Natural killer cell treated with Interleukin-12 subunit alpha and Interleukin-12 subunit beta and Interleukin-15 and Interleukin-18, amount 100 ng/mL, for 72 hours (primary cell): ENCODE measurements at regions not wholly inside any gene's neighbourhood (a gene's known extent, or its start where the extent isn't known, plus 50 kb on each side); places are given as distances from the start of the nearest gene placed in this dataset.
"Not testable (repeated sequence)": the region's sequence is repeated elsewhere in the genome, so short reads cannot be mapped to it uniquely, and the experiment has no call there.

Source experiments
- ATAC-seq, 2 donors: fragments of 150-1000 bp; cut with Tn5 transposase in 1 of 2; sonication (Bioruptor Pico), chemical (Tn5 transposase) in 1 of 2; 2 replicates each; pipeline ENCODE4 v1.10.0; 2021
- DNase-seq: peaks from one replicate; pipeline ENCODE4 v3.0.0; 2022; ENCODE audit warnings: low spot score
- H3K27ac Mint-ChIP-seq, 2 donors: 1 replicate in 1 of 2; 2 replicates in 1 of 2; pipeline ENCODE4 v1.8.0; 2022; ENCODE audit warnings: mixed read lengths in 2 of 2, mild to moderate bottlenecking in 1 of 2, moderate library complexity in 1 of 2
- H3K27me3 Mint-ChIP-seq, 2 donors: 1 replicate in 1 of 2; 2 replicates in 1 of 2; pipeline ENCODE4 v1.8.0; 2022; ENCODE audit warnings: mixed read lengths in 2 of 2
- H3K36me3 Mint-ChIP-seq: one replicate; pipeline ENCODE4 v1.8.0; 2022; ENCODE audit warnings: mixed read lengths
- H3K4me1 Mint-ChIP-seq, 2 donors: 1 replicate in 1 of 2; 2 replicates in 1 of 2; pipeline ENCODE4 v1.8.0; 2022; ENCODE audit warnings: low read depth in 2 of 2, mixed read lengths in 2 of 2, mild to moderate bottlenecking in 1 of 2
- H3K4me3 Mint-ChIP-seq: one replicate; pipeline ENCODE4 v1.8.0; 2022; ENCODE audit warnings: mixed read lengths
- H3K9me3 Mint-ChIP-seq: 2 replicates; pipeline ENCODE4 v1.8.0; 2022; ENCODE audit warnings: mixed read lengths

DNA sequence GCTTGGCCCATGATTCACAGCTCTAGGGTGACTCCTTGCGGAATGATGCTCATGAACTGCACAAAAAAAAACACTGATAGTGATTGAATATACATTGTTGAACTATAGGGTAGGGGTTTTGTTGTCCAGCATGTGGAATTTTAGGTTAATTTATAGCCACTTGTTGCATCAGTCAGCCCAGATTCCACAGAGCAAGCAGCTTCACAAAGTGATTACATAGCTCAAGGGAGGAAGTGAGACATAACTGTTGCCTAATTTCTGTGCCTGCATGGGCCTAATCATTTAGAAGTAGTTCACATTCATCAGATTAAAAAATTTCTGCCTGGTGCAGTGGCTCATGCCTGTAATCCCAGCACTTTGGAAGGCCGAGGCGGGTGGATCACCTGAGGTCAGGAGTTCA lies 142.2 kb upstream of the ZNF722 start:
- Mint-ChIP-seq H3K36me3 (peaks cover 15% of the 10 kb centered on the region), H3K9me3 (peaks cover 17% of the 10 kb centered on the region)
- H3K4me3 Mint-ChIP-seq, H3K27me3 Mint-ChIP-seq, H3K4me1 Mint-ChIP-seq, H3K27ac Mint-ChIP-seq, ATAC-seq, DNase-seq: not testable (repeated sequence)

DNA sequence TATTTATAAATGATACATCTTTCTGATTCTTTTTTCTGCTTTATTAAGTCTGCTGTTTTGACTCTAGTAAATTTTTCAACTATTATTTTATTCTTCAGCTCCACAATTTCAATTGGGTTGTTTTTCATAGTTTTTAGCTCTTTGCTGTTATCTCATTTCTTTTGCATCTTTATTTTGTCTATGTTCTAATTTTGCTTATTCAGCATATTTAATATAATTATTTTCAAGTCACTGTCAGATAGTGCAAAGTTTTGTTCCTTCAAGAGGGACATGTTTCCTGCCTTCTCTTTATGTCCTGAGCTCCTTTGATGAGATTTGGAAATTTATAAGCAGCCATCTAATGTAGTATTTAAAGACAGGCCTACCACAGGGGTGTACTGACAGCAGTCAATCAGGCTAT lies 131.5 kb upstream of the ZNF722 start:
- Mint-ChIP-seq H3K36me3 (peaks cover 13% of the 10 kb centered on the region), H3K4me1 (no peaks in the 10 kb centered on the region), H3K4me3 (no peak overlapping the region), H3K27me3 (no peaks in the 10 kb centered on the region), H3K27ac (no peak overlapping the region), H3K9me3 (peaks cover 14% of the 10 kb centered on the region)
- DNase-seq (no peak), ATAC-seq (no peak)

DNA sequence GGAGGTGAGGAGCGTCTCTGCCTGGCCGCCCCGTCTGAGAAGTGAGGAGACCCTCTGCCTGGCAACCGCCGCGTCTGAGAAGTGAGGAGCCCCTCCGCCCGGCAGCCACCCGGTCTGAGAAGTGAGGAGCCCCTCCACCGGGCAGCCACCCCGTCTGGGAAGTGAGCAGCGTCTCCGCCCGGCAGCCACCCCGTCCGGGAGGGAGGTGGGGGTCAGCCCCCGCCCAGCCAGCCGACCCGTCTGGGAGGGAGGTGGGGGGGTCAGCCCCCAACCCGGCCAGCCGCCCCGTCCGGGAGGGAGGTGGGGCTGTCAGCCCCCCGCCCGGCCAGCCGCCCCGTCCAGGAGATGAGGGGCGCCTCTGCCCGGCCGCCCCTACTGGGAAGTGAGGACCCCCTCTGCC lies 124.4 kb upstream of the ZNF722 start:
- not testable (repeated sequence) for DNase-seq, H3K4me3 Mint-ChIP-seq, H3K27ac Mint-ChIP-seq, H3K4me1 Mint-ChIP-seq, H3K27me3 Mint-ChIP-seq, ATAC-seq
- Mint-ChIP-seq H3K9me3 (peaks cover 15% of the 10 kb centered on the region), H3K36me3 (peaks cover 22% of the 10 kb centered on the region)

DNA sequence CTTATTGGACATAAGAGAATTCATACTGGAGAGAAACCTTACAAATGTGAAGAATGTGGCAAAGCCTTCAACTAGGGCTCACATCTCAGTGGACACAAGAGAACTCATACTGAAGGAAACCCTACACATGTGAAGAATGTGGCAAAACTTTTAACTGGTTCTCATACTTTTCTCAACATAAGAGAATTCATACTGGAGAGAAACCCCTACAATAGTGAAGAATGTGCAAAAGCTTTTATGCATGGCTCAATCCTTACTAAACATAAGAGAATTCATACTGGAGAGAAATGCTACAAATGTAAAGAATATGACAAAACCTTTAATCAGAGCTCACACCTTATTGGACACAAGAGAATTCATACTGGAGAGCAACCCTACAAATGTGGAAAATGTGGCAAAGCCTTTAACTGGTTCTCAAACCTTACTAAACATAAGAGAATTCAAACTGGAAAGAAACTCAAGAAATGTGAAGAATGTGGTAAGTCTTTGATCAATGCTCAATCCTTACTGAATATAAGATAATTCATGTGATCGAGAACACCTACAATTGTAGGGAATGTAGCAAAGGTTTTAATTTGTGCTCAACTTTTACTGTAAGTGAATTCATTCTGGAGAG lies 121.8 kb upstream of the ZNF722 start:
- Mint-ChIP-seq H3K4me3 (no peak overlapping the region), H3K27ac (no peak overlapping the region), H3K36me3 (peaks cover 37% of the 10 kb centered on the region), H3K27me3 (no peaks in the 10 kb centered on the region), H3K9me3 (peaks cover 25% of the 10 kb centered on the region), H3K4me1 (no peaks in the 10 kb centered on the region)
- no peak for ATAC-seq
- DNase-seq: no peak

DNA sequence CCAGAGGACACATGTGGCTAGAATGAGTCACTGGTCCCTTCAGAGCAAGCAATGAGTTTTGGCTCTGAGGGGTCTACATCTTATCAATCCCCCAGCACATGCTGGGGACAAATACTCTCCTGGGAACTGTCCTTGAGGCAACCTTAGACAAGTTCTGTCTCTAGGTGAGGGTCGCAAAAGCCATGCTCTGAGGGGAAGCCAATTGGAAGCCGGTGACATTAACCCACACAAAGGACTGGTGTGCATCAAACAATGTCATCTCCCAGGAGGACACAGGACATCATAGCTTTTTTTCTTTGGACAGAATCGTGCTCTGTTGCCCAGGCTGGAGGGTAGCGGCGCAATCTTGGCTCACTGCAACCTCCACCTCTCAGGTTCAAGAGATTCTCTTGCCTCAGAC lies 111.6 kb upstream of the ZNF722 start:
- ATAC-seq (no peak), DNase-seq (no peak)
- Mint-ChIP-seq H3K4me1 (no peaks in the 10 kb centered on the region), H3K9me3 (peaks cover 7% of the 10 kb centered on the region), H3K27ac (no peak overlapping the region), H3K27me3 (no peaks in the 10 kb centered on the region), H3K36me3 (peaks cover 8% of the 10 kb centered on the region), H3K4me3 (no peak overlapping the region)

DNA sequence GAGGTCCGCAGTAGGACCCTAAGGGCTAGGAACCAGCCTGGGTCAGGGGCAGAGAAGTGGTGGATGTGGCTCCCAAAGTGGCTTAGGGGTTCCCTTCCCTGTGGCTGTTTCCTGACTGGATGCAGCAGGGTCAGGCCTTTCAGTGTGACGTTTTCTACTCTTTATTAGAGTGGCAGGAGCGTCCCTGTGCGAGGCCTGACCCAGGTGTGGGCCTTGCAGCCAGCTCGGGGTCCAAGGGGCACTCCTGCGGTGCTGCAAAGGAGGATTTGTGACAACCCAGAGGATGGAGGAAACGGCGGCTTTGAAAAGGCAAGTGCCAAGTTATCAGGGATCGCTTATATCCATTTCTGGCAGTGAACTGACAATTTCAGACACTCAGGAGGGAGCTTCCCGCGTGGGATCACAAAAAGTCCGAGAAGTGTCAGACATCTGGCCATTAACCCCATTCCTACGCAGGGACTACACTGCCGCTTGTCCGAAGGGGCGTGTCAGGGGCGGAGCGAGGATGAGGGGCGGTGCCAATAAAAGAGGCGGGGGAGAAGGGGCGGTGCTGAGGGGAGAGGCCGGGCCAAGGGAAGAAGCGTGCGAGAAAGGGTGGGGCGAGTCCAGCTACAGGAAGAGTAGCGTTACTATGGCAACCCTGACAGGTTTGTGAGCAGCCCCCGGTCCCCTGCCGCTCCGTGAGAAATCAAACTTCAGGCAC lies 98.8 kb upstream of the ZNF722 start:
- Mint-ChIP-seq H3K27ac (peak overlapping the region in 1 of 2 donors; percentile 83), H3K4me3 (no peak overlapping the region), H3K4me1 (peaks cover 0 to 5% of the 10 kb centered on the region in 2 donors), H3K9me3 (peaks cover 5% of the 10 kb centered on the region), H3K36me3 (peaks cover 12% of the 10 kb centered on the region), H3K27me3 (no peaks in the 10 kb centered on the region)
- peak in 1 of 2 donors; percentile 89 for ATAC-seq
- peak; percentile 82 for DNase-seq

DNA sequence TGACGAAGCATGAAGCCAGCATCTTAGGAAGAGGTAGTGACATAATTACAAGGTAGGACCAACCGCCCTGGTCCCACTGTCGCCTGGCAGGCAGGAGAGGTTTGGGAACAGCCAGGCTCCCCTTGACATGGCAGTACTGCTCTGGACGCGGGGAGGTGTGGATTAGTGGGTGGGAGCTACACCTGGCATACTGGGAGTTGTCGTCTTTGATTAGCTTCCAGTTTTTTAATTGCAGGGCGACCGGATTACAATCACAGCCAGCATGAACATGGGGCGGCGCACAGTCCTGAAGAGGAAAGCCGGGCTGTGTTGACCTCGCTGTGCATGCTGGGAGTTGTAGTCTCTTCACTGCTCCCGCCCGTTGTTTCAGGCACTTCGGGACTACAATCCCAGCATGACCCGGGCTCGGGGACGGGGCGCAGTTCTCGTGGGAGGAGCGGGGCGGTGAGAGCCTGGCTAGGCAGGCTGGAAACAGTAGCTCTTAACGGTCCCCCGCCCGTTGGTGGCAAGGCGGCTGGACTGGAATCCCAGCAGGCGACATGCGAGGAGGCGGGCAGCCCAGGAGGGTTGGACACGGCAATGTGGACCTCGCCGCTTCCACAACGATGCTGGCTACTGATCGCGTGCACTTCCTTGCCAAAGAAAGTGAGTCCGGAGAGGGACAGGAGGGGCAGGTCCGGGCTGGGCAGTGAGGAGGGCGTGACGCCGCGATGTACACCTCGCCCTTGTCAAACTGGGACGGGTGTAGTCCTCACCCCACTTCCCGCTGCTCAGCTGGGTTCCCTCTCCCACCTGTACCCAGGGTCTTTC lies 98.0 kb upstream of the ZNF722 start:
- Mint-ChIP-seq H3K4me3 (no peak overlapping the region), H3K9me3 (peaks cover 5% of the 10 kb centered on the region), H3K27me3 (no peaks in the 10 kb centered on the region), H3K36me3 (peaks cover 12% of the 10 kb centered on the region), H3K27ac (peak overlapping the region in 1 of 2 donors; percentile 83), H3K4me1 (peaks cover 0 to 5% of the 10 kb centered on the region in 2 donors)
- DNase-seq (peak; percentile 88), ATAC-seq (peak in 1 of 2 donors; percentile 97)

DNA sequence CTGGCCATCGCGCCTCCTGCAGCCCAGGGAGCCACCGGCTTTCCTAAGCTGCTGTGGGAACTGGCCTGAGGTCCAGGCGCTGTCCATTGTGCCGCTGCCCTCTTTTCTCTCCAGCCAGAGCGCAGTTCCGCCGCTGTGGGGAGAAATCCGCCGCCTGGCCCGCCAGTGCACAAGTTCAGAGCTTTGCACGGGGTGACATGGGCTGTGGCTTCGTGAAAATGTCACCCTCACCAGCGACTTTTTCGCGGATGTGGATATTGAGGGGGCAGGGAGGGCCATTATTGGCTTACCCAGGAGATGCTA lies 97.5 kb upstream of the ZNF722 start:
- H3K4me3 Mint-ChIP-seq, H3K27ac Mint-ChIP-seq, H3K27me3 Mint-ChIP-seq, H3K4me1 Mint-ChIP-seq, H3K9me3 Mint-ChIP-seq, DNase-seq, ATAC-seq: not testable (repeated sequence)
- peaks cover 14% of the 10 kb centered on the region for H3K36me3 Mint-ChIP-seq

DNA sequence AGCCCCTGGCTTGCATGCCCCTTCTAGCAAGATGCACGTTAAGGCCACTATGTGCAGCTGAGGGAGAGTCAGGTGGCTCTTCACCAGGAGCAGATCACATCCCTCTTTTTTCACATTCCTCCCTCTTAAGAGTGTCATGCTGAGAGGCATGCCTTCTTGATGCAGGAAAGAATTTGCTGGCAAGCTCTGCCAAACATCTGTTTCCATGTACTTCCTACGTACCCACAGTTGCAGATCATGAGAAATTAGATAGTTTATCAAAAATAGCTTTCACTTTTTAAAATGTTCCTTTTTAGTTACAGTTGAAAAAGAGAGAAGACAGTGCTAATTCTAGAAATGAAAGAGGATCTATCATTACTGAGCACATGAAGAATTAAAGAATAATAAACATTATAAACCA lies 79.7 kb upstream of the ZNF722 start:
- DNase-seq (no peak), ATAC-seq (no peak)
- Mint-ChIP-seq H3K9me3 (peaks cover 10% of the 10 kb centered on the region), H3K36me3 (peaks cover 6% of the 10 kb centered on the region), H3K27ac (no peak overlapping the region), H3K27me3 (no peaks in the 10 kb centered on the region), H3K4me3 (no peak overlapping the region), H3K4me1 (no peaks in the 10 kb centered on the region)

DNA sequence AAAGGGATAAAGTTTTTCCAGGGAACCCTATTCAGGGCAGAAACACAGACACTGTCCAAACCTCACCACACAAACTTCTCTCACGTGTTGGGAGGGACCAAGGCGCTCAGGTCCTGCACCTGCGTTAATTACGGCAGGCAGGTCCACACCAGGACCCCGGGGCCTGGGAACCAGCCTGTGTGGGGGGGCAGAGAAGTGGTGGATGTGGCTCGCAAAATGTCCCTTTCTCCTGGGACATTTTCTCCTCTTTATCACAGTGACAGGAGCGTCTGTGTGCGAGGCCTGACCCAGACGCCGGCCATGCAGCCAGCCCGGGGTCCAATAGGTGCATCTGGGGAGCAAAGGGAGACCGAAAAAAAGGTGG lies 73.4 kb upstream of the ZNF722 start:
- H3K27ac Mint-ChIP-seq: peak overlapping the region in 1 of 2 donors; percentile 92
- ATAC-seq: no peak
- DNase-seq: no peak
- no peaks in the 10 kb centered on the region for H3K27me3 Mint-ChIP-seq
- H3K36me3 Mint-ChIP-seq: peaks cover 13% of the 10 kb centered on the region
- H3K4me1 Mint-ChIP-seq: peaks cover 0 to 8% of the 10 kb centered on the region in 2 donors
- no peak overlapping the region for H3K4me3 Mint-ChIP-seq
- H3K9me3 Mint-ChIP-seq: peaks cover 15% of the 10 kb centered on the region

DNA sequence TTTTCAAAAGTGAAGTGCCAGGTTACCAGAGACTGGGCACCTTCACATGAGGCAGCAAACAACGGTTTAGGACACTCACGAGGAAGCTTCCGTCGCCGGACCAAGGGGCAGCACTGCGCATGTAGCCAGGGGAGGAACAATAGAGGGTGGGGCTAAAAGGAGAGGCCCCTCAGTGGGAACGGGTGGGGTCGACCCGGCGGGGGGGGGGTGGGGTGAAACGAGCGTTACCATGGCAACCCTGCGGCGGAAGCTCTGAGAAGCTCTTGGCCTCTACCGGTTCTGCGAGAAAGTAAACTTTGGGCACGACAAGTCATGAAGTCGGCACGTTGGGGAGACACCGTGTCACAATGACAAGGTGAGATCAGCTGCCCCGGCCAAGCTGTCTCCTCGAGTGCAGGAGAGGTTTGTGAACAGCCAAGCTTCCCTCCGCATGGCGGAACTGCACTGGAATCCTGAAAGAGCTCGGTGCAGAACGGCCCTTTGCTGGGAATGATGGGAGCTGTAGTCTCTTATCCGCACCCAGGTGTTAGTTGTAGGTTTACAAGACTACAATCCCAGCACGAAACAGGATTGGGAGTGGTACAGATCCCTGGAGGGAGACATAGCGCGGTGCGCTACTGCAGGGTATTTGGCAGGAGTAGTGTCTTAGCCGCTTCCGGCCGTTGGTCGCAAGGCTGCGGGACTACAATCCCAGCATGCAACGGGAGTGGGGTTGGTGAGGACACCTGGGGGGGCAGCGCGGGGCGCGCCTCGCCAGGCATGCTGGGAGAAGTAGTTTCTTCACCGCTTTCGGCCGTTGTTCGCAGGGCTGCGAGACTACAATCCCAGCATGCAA lies 72.8 kb upstream of the ZNF722 start:
- H3K9me3 Mint-ChIP-seq: peaks cover 15% of the 10 kb centered on the region
- DNase-seq (peak; percentile 88), ATAC-seq (peak; percentile 46 to 98)
- no peaks in the 10 kb centered on the region for H3K27me3 Mint-ChIP-seq
- peaks cover 13% of the 10 kb centered on the region for H3K36me3 Mint-ChIP-seq
- H3K4me3 Mint-ChIP-seq: no peak overlapping the region
- peak overlapping the region in 1 of 2 donors; percentile 92 for H3K27ac Mint-ChIP-seq
- H3K4me1 Mint-ChIP-seq: peaks cover 0 to 8% of the 10 kb centered on the region in 2 donors

DNA sequence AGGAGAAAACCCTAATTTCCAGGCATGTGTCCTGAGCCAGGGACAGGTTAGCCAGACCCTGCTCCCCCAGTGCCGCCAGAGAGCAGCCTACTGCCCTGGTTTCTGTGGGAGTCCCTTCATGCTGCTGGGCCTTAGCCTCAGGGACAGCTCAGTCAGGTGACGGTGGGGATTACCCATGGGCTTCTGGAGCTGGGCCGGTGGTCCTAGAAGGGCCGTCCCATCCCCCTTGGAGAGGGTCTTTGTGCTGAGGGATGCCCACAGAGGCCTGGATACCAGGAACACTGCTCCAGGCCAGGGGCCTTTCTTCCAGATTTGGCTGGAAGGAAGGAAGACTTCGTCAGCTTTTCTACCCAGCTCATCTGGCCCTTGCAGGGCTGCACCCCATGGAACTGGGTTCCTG lies 71.4 kb upstream of the ZNF722 start:
- Mint-ChIP-seq H3K4me3 (no peak overlapping the region), H3K36me3 (peaks cover 6% of the 10 kb centered on the region), H3K4me1 (peaks cover 0 to 8% of the 10 kb centered on the region in 2 donors), H3K27me3 (no peaks in the 10 kb centered on the region), H3K9me3 (peaks cover 12% of the 10 kb centered on the region), H3K27ac (peak overlapping the region in 1 of 2 donors; percentile 92)
- ATAC-seq (no peak), DNase-seq (no peak)

DNA sequence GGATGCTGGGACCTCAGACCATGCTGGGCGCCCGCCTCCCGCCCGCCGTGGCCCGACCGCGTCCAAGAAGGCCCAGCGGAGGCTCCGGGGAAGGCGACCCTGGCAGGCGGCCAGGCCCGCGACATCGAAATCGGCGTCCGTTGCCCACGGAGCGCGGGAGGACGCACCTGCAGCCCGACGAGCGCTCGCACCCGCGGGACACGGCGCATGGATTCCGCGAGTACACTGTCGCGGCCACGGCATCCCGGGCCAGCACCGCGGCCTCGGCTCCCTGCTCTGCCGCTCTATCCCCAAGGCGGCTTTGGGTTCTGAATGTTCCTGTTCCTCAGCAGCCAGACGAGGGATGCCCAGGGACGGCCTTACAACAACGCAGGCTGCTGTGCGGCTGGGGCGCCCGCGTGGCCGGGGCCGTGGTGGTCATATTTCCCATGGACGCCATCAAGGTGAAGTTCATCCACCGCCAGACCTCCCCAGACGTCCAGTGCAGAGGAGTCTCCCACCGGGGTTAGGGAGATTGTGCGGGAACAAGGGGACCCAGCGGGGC lies 67.5 kb upstream of the ZNF722 start:
- Mint-ChIP-seq H3K4me1 (peaks cover 0 to 3% of the 10 kb centered on the region in 2 donors), H3K27me3 (no peaks in the 10 kb centered on the region), H3K36me3 (peaks cover 6% of the 10 kb centered on the region), H3K4me3 (no peak overlapping the region), H3K27ac (no peak overlapping the region), H3K9me3 (no peaks in the 10 kb centered on the region)
- ATAC-seq: no peak
- DNase-seq: no peak
